ENCODE measurements at regions not wholly inside any gene's neighbourhood (a gene's known extent, or its start where the extent isn't known, plus 50 kb on each side); places are given as distances from the start of the nearest gene placed in this dataset.

DNA sequence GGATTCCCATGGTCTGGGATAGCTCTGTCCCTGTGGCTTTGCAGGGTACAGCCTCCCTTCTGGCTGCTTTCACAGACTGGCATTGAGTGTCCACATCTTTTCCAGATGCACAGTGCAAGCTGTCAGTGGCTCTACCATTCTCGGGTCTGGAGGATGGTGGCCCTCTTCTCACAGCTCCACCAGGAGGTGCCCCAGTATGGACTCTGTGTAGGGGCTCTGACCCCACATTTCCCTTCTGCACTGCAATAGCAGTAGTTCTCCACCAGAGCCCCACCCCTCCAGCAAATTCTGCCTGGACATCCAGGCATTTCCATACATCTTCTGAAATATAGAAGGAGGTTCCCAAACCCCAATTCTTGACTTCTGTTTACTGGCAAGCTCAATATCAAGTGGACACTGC, 50.2 kb upstream of the GRID2 start:
- TF ChIP-seq, protein P1, sequence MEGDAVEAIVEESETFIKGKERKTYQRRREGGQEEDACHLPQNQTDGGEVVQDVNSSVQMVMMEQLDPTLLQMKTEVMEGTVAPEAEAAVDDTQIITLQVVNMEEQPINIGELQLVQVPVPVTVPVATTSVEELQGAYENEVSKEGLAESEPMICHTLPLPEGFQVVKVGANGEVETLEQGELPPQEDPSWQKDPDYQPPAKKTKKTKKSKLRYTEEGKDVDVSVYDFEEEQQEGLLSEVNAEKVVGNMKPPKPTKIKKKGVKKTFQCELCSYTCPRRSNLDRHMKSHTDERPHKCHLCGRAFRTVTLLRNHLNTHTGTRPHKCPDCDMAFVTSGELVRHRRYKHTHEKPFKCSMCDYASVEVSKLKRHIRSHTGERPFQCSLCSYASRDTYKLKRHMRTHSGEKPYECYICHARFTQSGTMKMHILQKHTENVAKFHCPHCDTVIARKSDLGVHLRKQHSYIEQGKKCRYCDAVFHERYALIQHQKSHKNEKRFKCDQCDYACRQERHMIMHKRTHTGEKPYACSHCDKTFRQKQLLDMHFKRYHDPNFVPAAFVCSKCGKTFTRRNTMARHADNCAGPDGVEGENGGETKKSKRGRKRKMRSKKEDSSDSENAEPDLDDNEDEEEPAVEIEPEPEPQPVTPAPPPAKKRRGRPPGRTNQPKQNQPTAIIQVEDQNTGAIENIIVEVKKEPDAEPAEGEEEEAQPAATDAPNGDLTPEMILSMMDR (IDR thresholded peaks at IDR 0.05), result no peak
- no peak for TF ChIP-seq ZFX (IDR thresholded peaks at IDR 0.05; ENCODE audit: borderline replicate concordance)

Measured in 22Rv1 (cell line).